ENCODE measurements at regions not wholly inside any gene's neighbourhood (a gene's known extent, or its start where the extent isn't known, plus 50 kb on each side); places are given as distances from the start of the nearest gene placed in this dataset.

- Histone ChIP-seq H3K27ac (no peak overlapping the region), H3K4me3 (no peak overlapping the region), H3K36me3 (ENCODE audit: insufficient read depth, low read length) (no peaks in the 10 kb centered on the region), H3K9me3 (ENCODE audit: low read depth, low read length) (no peaks in the 10 kb centered on the region), H3K9ac (ENCODE audit: insufficient read length) (no peak overlapping the region)
- DNase-seq (ENCODE audit: low read depth, low spot score): no peak
- TF ChIP-seq FOXP2 (optimal IDR thresholded peaks at IDR 0.05; ENCODE audit: control extremely low read depth, extremely low read length, insufficient read depth): no peak
- TF ChIP-seq EZH2 (IDR thresholded peaks at IDR 0.05): no peak
Measured at GRCh38 chr21:32103361-32103760, 175.5 kb downstream of the MIS18A start.

- Histone ChIP-seq H3K27ac (no peak overlapping the region), H3K36me3 (ENCODE audit: insufficient read depth, low read length) (no peaks in the 10 kb centered on the region), H3K9ac (ENCODE audit: insufficient read length) (no peak overlapping the region), H3K4me3 (no peak overlapping the region), H3K9me3 (ENCODE audit: low read depth, low read length) (no peaks in the 10 kb centered on the region)
- DNase-seq (ENCODE audit: low read depth, low spot score): no peak
- TF ChIP-seq FOXP2 (optimal IDR thresholded peaks at IDR 0.05; ENCODE audit: control extremely low read depth, extremely low read length, insufficient read depth): no peak
- no peak for TF ChIP-seq POLR2AphosphoS5 (IDR thresholded peaks at IDR 0.05; ENCODE audit: borderline replicate concordance, low read depth, low read length)
- TF ChIP-seq EZH2 (IDR thresholded peaks at IDR 0.05): no peak
Measured at GRCh38 chr21:32102426-32102825, 176.4 kb downstream of the MIS18A start.

GRCh38 chr21:32101277-32101676 is 177.6 kb downstream of the MIS18A start:
- Histone ChIP-seq H3K9me3 (ENCODE audit: low read depth, low read length) (no peaks in the 10 kb centered on the region), H3K4me3 (no peak overlapping the region), H3K9ac (ENCODE audit: insufficient read length) (no peak overlapping the region), H3K27ac (no peak overlapping the region), H3K36me3 (ENCODE audit: insufficient read depth, low read length) (no peaks in the 10 kb centered on the region)
- TF ChIP-seq EZH2 (IDR thresholded peaks at IDR 0.05) (no peak), FOXP2 (optimal IDR thresholded peaks at IDR 0.05; ENCODE audit: control extremely low read depth, extremely low read length, insufficient read depth) (no peak), POLR2AphosphoS5 (IDR thresholded peaks at IDR 0.05; ENCODE audit: borderline replicate concordance, low read depth, low read length) (no peak)
- no peak for DNase-seq (ENCODE audit: low read depth, low spot score)

- no peak overlapping the region for H3K4me3 ChIP-seq
- no peaks in the 10 kb centered on the region for H3K36me3 ChIP-seq (ENCODE audit: insufficient read depth, low read length)
- TF ChIP-seq FOXP2 (optimal IDR thresholded peaks at IDR 0.05; ENCODE audit: control extremely low read depth, extremely low read length, insufficient read depth) (no peak), POLR2AphosphoS5 (IDR thresholded peaks at IDR 0.05; ENCODE audit: borderline replicate concordance, low read depth, low read length) (no peak), EZH2 (IDR thresholded peaks at IDR 0.05) (no peak)
- DNase-seq (ENCODE audit: low read depth, low spot score): no peak
- H3K27ac ChIP-seq: no peak overlapping the region
- H3K9me3 ChIP-seq (ENCODE audit: low read depth, low read length): no peaks in the 10 kb centered on the region
- no peak overlapping the region for H3K9ac ChIP-seq (ENCODE audit: insufficient read length)
Measured at GRCh38 chr21:32100423-32100822, 178.4 kb downstream of the MIS18A start.

GRCh38 chr21:32099812-32100416 is 178.9 kb downstream of the MIS18A start:
- H3K36me3 ChIP-seq (ENCODE audit: insufficient read depth, low read length): no peaks in the 10 kb centered on the region
- no peak overlapping the region for H3K4me3 ChIP-seq
- TF ChIP-seq EZH2 (IDR thresholded peaks at IDR 0.05) (no peak), FOXP2 (optimal IDR thresholded peaks at IDR 0.05; ENCODE audit: control extremely low read depth, extremely low read length, insufficient read depth) (no peak), POLR2AphosphoS5 (IDR thresholded peaks at IDR 0.05; ENCODE audit: borderline replicate concordance, low read depth, low read length) (no peak)
- H3K27ac ChIP-seq: no peak overlapping the region
- no peak overlapping the region for H3K9ac ChIP-seq (ENCODE audit: insufficient read length)
- no peak for DNase-seq (ENCODE audit: low read depth, low spot score)
- no peaks in the 10 kb centered on the region for H3K9me3 ChIP-seq (ENCODE audit: low read depth, low read length)

DNA sequence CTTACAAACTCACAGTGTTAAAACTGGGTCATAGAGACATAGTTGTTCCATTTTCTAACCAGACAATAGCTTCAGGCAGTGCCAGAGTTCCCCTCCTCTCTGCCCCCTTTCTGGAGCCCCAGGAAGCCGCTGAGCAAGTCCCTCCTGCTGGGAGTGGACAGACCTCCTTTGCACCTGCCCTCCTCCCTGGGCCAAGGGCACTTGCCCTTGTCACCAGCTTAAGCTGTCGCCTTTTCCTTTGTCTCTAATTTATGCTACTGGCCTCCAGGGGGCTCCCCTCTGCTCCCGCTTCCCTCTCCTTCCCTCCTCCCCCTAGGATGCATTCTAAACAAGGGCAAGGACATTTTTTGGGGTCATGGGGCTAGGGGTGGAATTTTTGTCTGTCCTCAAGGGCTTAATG is 182.4 kb downstream of the MIS18A start:
- no peak overlapping the region for H3K9ac ChIP-seq (ENCODE audit: insufficient read length)

GRCh38 chr21:32094804-32095203 is 184.0 kb downstream of the MIS18A start:
- Histone ChIP-seq H3K9me3 (ENCODE audit: low read depth, low read length) (no peaks in the 10 kb centered on the region), H3K9ac (ENCODE audit: insufficient read length) (no peak overlapping the region), H3K27ac (no peak overlapping the region), H3K4me3 (no peak overlapping the region), H3K36me3 (ENCODE audit: insufficient read depth, low read length) (no peaks in the 10 kb centered on the region)
- TF ChIP-seq EZH2 (IDR thresholded peaks at IDR 0.05): no peak
- TF ChIP-seq FOXP2 (optimal IDR thresholded peaks at IDR 0.05; ENCODE audit: control extremely low read depth, extremely low read length, insufficient read depth): no peak
- no peak for TF ChIP-seq POLR2AphosphoS5 (IDR thresholded peaks at IDR 0.05; ENCODE audit: borderline replicate concordance, low read depth, low read length)
- peak; percentile 2 for DNase-seq (ENCODE audit: low read depth, low spot score)

More for the DNA sequence above, 182.4 kb downstream of the MIS18A start:
- Histone ChIP-seq H3K9me3 (ENCODE audit: low read depth, low read length) (no peaks in the 10 kb centered on the region), H3K36me3 (ENCODE audit: insufficient read depth, low read length) (no peaks in the 10 kb centered on the region), H3K27ac (no peak overlapping the region), H3K4me3 (no peak overlapping the region)
- no peak for DNase-seq (ENCODE audit: low read depth, low spot score)
- no peak for TF ChIP-seq EZH2 (IDR thresholded peaks at IDR 0.05)
- TF ChIP-seq POLR2AphosphoS5 (IDR thresholded peaks at IDR 0.05; ENCODE audit: borderline replicate concordance, low read depth, low read length): no peak
- TF ChIP-seq FOXP2 (optimal IDR thresholded peaks at IDR 0.05; ENCODE audit: control extremely low read depth, extremely low read length, insufficient read depth): no peak

GRCh38 chr21:32093646-32094462 is 185.0 kb downstream of the MIS18A start:
- no peak overlapping the region for H3K4me3 ChIP-seq
- no peak overlapping the region for H3K9ac ChIP-seq (ENCODE audit: insufficient read length)
- H3K9me3 ChIP-seq (ENCODE audit: low read depth, low read length): no peaks in the 10 kb centered on the region
- H3K27ac ChIP-seq: no peak overlapping the region
- no peak for DNase-seq (ENCODE audit: low read depth, low spot score)
- TF ChIP-seq FOXP2 (optimal IDR thresholded peaks at IDR 0.05; ENCODE audit: control extremely low read depth, extremely low read length, insufficient read depth) (no peak), EZH2 (IDR thresholded peaks at IDR 0.05) (no peak), POLR2AphosphoS5 (IDR thresholded peaks at IDR 0.05; ENCODE audit: borderline replicate concordance, low read depth, low read length) (no peak)
- no peaks in the 10 kb centered on the region for H3K36me3 ChIP-seq (ENCODE audit: insufficient read depth, low read length)

Data from SK-N-MC (cell line).